Endothelial cell (in vitro differentiated cells): ENCODE measurements at regions not wholly inside any gene's neighbourhood (a gene's known extent, or its start where the extent isn't known, plus 50 kb on each side); places are given as distances from the start of the nearest gene placed in this dataset.
A peak's percentile ranks its signal among the peaks of the same experiment; 100 is the strongest.

Experiments used
- DNase-seq: peaks from one replicate; pipeline ENCODE4 v3.0.0; 2021; ENCODE audit warnings: low spot score
- H3K27ac Mint-ChIP-seq: one replicate; pipeline ENCODE4 v1.8.0; 2021; ENCODE audit warnings: mixed read lengths, inconsistent platforms; ENCODE audit not compliant: unreplicated experiment
- H3K27me3 Mint-ChIP-seq: one replicate; pipeline ENCODE4 v1.8.0; 2021; ENCODE audit warnings: mild to moderate bottlenecking, moderate library complexity, mixed read lengths, inconsistent platforms; ENCODE audit not compliant: unreplicated experiment
- H3K36me3 Mint-ChIP-seq: one replicate; pipeline ENCODE4 v1.8.0; 2021; ENCODE audit warnings: mild to moderate bottlenecking, low read depth, mixed read lengths, inconsistent platforms; ENCODE audit not compliant: unreplicated experiment
- H3K4me1 Mint-ChIP-seq: one replicate; pipeline ENCODE4 v1.8.0; 2021; ENCODE audit warnings: mild to moderate bottlenecking, mixed read lengths, inconsistent platforms; ENCODE audit not compliant: unreplicated experiment
- H3K4me3 Mint-ChIP-seq: one replicate; pipeline ENCODE4 v1.8.0; 2021; ENCODE audit warnings: mild to moderate bottlenecking, mixed read lengths, inconsistent platforms; ENCODE audit not compliant: unreplicated experiment
- H3K9me3 Mint-ChIP-seq: one replicate; pipeline ENCODE4 v1.8.0; 2021; ENCODE audit warnings: mixed read lengths, inconsistent platforms; ENCODE audit not compliant: unreplicated experiment
- TF ChIP-seq, protein P1 (sequence below): fragments of 200-600 bp; sonication (generic); IDR thresholded peaks from one replicate; pipeline ENCODE4 v1.5.0; 2021; ENCODE audit warnings: antibody characterized with exemption; ENCODE audit not compliant: unreplicated experiment

- TF ChIP-seq, protein P1, sequence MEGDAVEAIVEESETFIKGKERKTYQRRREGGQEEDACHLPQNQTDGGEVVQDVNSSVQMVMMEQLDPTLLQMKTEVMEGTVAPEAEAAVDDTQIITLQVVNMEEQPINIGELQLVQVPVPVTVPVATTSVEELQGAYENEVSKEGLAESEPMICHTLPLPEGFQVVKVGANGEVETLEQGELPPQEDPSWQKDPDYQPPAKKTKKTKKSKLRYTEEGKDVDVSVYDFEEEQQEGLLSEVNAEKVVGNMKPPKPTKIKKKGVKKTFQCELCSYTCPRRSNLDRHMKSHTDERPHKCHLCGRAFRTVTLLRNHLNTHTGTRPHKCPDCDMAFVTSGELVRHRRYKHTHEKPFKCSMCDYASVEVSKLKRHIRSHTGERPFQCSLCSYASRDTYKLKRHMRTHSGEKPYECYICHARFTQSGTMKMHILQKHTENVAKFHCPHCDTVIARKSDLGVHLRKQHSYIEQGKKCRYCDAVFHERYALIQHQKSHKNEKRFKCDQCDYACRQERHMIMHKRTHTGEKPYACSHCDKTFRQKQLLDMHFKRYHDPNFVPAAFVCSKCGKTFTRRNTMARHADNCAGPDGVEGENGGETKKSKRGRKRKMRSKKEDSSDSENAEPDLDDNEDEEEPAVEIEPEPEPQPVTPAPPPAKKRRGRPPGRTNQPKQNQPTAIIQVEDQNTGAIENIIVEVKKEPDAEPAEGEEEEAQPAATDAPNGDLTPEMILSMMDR, result no peak
- DNase-seq, result no peak
- H3K9me3 Mint-ChIP-seq, result no peaks in the 10 kb centered on the region
- H3K4me3 Mint-ChIP-seq, result no peak overlapping the region
- H3K4me1 Mint-ChIP-seq, result peaks cover 4% of the 10 kb centered on the region
- peaks cover 2% of the 10 kb centered on the region for H3K27me3 Mint-ChIP-seq
- H3K36me3 Mint-ChIP-seq, result no peaks in the 10 kb centered on the region
- no peak overlapping the region for H3K27ac Mint-ChIP-seq
Observed at GRCh38 chr2:53247956-53248735, 519.5 kb upstream of the CHAC2 start.

DNA sequence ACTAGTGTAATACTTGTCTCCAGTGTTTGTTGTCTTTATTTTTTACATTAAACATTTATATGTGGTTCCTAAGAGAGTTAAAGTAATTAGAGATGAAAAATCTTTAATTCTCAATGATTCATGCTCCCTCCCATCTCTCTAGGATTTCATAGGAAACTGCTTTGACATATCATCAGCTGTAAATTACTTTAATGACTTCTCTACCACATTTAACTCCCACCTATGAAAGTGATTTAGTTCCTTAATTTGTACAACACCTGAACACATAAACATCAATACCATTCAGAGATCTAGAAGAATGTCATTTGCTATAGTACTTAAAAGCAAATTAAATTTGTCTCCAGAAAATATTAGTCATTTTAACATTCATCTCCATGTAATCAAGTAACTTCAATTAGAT, 524.2 kb upstream of the CHAC2 start:
- H3K27me3 Mint-ChIP-seq, result peaks cover 2% of the 10 kb centered on the region
- TF ChIP-seq, protein P1, result no peak
- H3K9me3 Mint-ChIP-seq, result no peaks in the 10 kb centered on the region
- no peak overlapping the region for H3K4me3 Mint-ChIP-seq
- no peaks in the 10 kb centered on the region for H3K36me3 Mint-ChIP-seq
- DNase-seq, result no peak
- H3K4me1 Mint-ChIP-seq, result peaks cover 2% of the 10 kb centered on the region
- H3K27ac Mint-ChIP-seq, result no peak overlapping the region

DNA sequence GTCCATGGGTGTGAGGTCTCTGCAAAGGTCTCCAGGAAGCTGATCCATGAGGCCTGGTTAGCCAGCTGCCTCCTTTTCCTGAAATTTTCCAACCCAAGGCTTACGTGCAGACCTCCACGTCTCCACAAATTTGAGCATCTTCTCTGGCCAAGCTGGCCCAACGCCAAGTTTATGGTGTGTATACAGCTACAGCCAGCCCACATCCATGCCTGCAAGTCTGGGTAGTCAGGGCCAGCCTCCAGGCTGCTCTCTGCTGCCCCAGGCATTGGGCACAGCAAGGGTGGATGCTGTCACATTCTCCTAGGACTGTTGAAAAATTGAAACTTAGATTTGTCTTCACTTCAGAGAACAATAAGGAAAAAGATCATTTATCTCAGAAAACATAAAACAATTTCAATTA, 525.5 kb upstream of the CHAC2 start:
- no peak overlapping the region for H3K27ac Mint-ChIP-seq
- no peak for DNase-seq
- no peak overlapping the region for H3K4me3 Mint-ChIP-seq
- H3K27me3 Mint-ChIP-seq, result peaks cover 2% of the 10 kb centered on the region
- H3K4me1 Mint-ChIP-seq, result no peaks in the 10 kb centered on the region
- no peaks in the 10 kb centered on the region for H3K9me3 Mint-ChIP-seq
- TF ChIP-seq, protein P1, result no peak
- no peaks in the 10 kb centered on the region for H3K36me3 Mint-ChIP-seq

GRCh38 chr2:53235836-53236582, 531.6 kb upstream of the CHAC2 start:
- no peaks in the 10 kb centered on the region for H3K27me3 Mint-ChIP-seq
- H3K27ac Mint-ChIP-seq, result peak overlapping the region; percentile 85
- H3K4me3 Mint-ChIP-seq, result no peak overlapping the region
- no peaks in the 10 kb centered on the region for H3K9me3 Mint-ChIP-seq
- no peaks in the 10 kb centered on the region for H3K36me3 Mint-ChIP-seq
- TF ChIP-seq, protein P1, result no peak
- peaks cover 28% of the 10 kb centered on the region for H3K4me1 Mint-ChIP-seq
- DNase-seq, result no peak

DNA sequence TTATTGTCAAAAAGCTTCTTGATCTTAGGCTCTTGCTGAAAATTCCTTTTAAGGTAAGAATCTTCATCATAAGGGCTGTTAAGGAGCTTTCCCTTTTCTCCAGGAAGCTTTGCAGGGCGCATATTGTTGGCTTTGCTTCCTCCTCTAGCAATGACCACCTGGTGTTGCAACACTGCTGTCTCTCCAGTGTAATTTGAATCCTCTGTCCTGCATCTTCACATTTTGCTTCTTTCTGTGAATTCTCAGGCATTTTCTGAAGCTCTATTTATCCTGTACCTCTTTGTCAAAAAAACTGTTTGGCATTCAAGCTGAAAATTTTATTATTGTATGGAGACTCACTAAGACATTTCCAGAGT, 533.1 kb upstream of the CHAC2 start:
- H3K4me1 Mint-ChIP-seq, result peaks cover 28% of the 10 kb centered on the region
- H3K27me3 Mint-ChIP-seq, result no peaks in the 10 kb centered on the region
- TF ChIP-seq, protein P1, result no peak
- no peak for DNase-seq
- no peak overlapping the region for H3K4me3 Mint-ChIP-seq
- no peaks in the 10 kb centered on the region for H3K9me3 Mint-ChIP-seq
- no peaks in the 10 kb centered on the region for H3K36me3 Mint-ChIP-seq
- H3K27ac Mint-ChIP-seq, result peak overlapping the region; percentile 70
